ENCODE measurements at regions not wholly inside any gene's neighbourhood (a gene's known extent, or its start where the extent isn't known, plus 50 kb on each side); places are given as distances from the start of the nearest gene placed in this dataset.
A peak's percentile ranks its signal among the peaks of the same experiment; 100 is the strongest.

GRCh38 chr18:27713037-27713737 is 463.7 kb downstream of the CDH2 start:
- peaks cover 8% of the 10 kb centered on the region; the same call in 1 of the 2 replicates for H3K9me3 ChIP-seq (ENCODE audit: insufficient read depth, low read depth, low read length)
- peak overlapping the region; percentile 16 for H3K4me3 ChIP-seq (ENCODE audit: low read length)
- H3K27ac ChIP-seq (ENCODE audit: low read length), result peak overlapping the region; percentile 44
- H3K4me1 ChIP-seq (ENCODE audit: insufficient read depth, low read length), result peaks cover 51% of the 10 kb centered on the region
- peak overlapping the region; percentile 25; the same call in 1 of the 2 replicates for H3K9ac ChIP-seq (ENCODE audit: low read depth, low read length)
- 0 out of 2 replicates have a peak, but pooled peaks cover 3% of the 10 kb centered on the region for H3K36me3 ChIP-seq (ENCODE audit: insufficient read depth, low read depth, low read length)
- H3K27me3 ChIP-seq (ENCODE audit: insufficient read depth, low read length), result no peaks in the 10 kb centered on the region

DNA sequence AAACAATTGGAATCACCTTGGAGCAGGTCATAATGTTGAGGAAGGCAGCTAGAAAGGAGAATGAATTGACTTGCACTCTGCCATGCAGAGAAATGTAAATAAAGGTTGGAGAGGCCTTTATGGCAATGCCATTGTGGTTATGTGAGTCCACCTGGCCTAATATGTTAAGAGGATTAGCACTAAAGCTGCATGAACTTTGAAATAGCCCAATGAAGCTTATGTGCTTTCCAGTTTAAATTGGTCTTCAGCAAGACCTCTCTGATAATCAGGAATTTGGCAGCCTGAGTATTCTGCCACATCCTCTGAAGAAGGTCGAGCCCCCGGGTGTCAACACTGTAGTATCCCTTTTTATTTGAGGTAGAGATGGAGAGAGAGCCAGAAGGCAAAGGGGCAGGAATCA is 464.9 kb downstream of the CDH2 start:
- peaks cover 8% of the 10 kb centered on the region; the same call in 1 of the 2 replicates for H3K9me3 ChIP-seq (ENCODE audit: insufficient read depth, low read depth, low read length)
- H3K36me3 ChIP-seq (ENCODE audit: insufficient read depth, low read depth, low read length), result 0 out of 2 replicates have a peak, but pooled peaks cover 3% of the 10 kb centered on the region
- peaks cover 42% of the 10 kb centered on the region for H3K4me1 ChIP-seq (ENCODE audit: insufficient read depth, low read length)
- no peaks in the 10 kb centered on the region for H3K27me3 ChIP-seq (ENCODE audit: insufficient read depth, low read length)
- H3K9ac ChIP-seq (ENCODE audit: low read depth, low read length), result peak overlapping the region; percentile 50; the same call in 1 of the 2 replicates
- peak overlapping the region; percentile 23; the same call in 1 of the 2 replicates for H3K4me3 ChIP-seq (ENCODE audit: low read length)
- H3K27ac ChIP-seq (ENCODE audit: low read length), result peak overlapping the region; percentile 22

DNA sequence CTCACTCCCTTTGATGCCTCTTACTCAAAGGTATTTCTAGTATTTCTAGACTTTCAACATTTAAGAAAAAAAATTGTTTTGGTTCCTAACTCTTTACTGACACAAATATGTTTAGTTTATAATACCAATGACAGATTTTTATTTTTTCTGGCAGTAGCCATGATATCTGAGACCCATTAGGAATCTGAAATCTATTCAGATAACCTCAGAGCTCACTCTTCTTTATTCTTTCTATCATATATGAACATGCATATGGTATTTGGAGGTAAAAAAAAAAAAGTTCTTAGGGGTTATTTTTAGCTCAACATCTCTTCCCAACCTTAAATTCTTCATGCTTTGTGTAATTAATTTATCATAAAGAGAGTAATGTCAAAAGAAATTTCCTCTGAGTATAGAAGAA is 465.5 kb downstream of the CDH2 start:
- Histone ChIP-seq H3K9ac (ENCODE audit: low read depth, low read length) (peak overlapping the region; percentile 50; the same call in 1 of the 2 replicates), H3K9me3 (ENCODE audit: insufficient read depth, low read depth, low read length) (peaks cover 8% of the 10 kb centered on the region; the same call in 1 of the 2 replicates), H3K4me1 (ENCODE audit: insufficient read depth, low read length) (peaks cover 37% of the 10 kb centered on the region), H3K27ac (ENCODE audit: low read length) (no peak overlapping the region), H3K27me3 (ENCODE audit: insufficient read depth, low read length) (no peaks in the 10 kb centered on the region), H3K4me3 (ENCODE audit: low read length) (peak overlapping the region; percentile 23; the same call in 1 of the 2 replicates), H3K36me3 (ENCODE audit: insufficient read depth, low read depth, low read length) (0 out of 2 replicates have a peak, but pooled peaks cover 3% of the 10 kb centered on the region)

GRCh38 chr18:27709344-27709743 is 467.6 kb downstream of the CDH2 start:
- H3K27ac ChIP-seq (ENCODE audit: low read length), result no peak overlapping the region
- peaks cover 36% of the 10 kb centered on the region for H3K4me1 ChIP-seq (ENCODE audit: insufficient read depth, low read length)
- H3K27me3 ChIP-seq (ENCODE audit: insufficient read depth, low read length), result no peaks in the 10 kb centered on the region
- H3K36me3 ChIP-seq (ENCODE audit: insufficient read depth, low read depth, low read length), result no peaks in the 10 kb centered on the region
- H3K9ac ChIP-seq (ENCODE audit: low read depth, low read length), result no peak overlapping the region
- no peak overlapping the region for H3K4me3 ChIP-seq (ENCODE audit: low read length)
- peaks cover 8% of the 10 kb centered on the region; the same call in 1 of the 2 replicates for H3K9me3 ChIP-seq (ENCODE audit: insufficient read depth, low read depth, low read length)

DNA sequence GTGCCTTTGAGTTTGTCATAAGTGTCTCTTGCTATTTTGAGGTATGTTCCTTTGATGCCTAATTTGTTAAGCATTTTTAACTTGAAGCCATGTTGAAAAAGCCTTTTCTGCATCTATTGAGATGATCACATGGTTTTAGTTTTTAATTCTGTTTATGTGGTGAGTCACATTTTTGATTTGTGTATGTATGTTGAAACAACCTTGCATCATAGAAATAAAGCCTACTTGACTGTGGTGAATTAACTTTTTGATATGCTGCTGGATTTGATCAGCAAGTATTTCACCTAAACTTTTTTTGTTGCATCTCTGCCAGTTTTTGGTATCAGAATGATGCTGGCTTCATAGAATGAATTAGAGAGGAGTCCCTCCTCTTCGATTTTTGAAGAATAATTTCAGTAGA is 469.7 kb downstream of the CDH2 start:
- Histone ChIP-seq H3K4me3 (ENCODE audit: low read length) (no peak overlapping the region), H3K27me3 (ENCODE audit: insufficient read depth, low read length) (no peaks in the 10 kb centered on the region), H3K4me1 (ENCODE audit: insufficient read depth, low read length) (peaks cover 14% of the 10 kb centered on the region), H3K27ac (ENCODE audit: low read length) (no peak overlapping the region), H3K9ac (ENCODE audit: low read depth, low read length) (no peak overlapping the region), H3K9me3 (ENCODE audit: insufficient read depth, low read depth, low read length) (peaks cover 8% of the 10 kb centered on the region; the same call in 1 of the 2 replicates), H3K36me3 (ENCODE audit: insufficient read depth, low read depth, low read length) (no peaks in the 10 kb centered on the region)

GRCh38 chr18:27704736-27705361 is 472.1 kb downstream of the CDH2 start:
- peaks cover 6% of the 10 kb centered on the region; the same call in 1 of the 2 replicates for H3K4me1 ChIP-seq (ENCODE audit: insufficient read depth, low read length)
- no peak overlapping the region for H3K4me3 ChIP-seq (ENCODE audit: low read length)
- no peaks in the 10 kb centered on the region for H3K36me3 ChIP-seq (ENCODE audit: insufficient read depth, low read depth, low read length)
- H3K9me3 ChIP-seq (ENCODE audit: insufficient read depth, low read depth, low read length), result peaks cover 8% of the 10 kb centered on the region; the same call in 1 of the 2 replicates
- H3K27me3 ChIP-seq (ENCODE audit: insufficient read depth, low read length), result no peaks in the 10 kb centered on the region
- H3K27ac ChIP-seq (ENCODE audit: low read length), result no peak overlapping the region
- no peak overlapping the region for H3K9ac ChIP-seq (ENCODE audit: low read depth, low read length)

DNA sequence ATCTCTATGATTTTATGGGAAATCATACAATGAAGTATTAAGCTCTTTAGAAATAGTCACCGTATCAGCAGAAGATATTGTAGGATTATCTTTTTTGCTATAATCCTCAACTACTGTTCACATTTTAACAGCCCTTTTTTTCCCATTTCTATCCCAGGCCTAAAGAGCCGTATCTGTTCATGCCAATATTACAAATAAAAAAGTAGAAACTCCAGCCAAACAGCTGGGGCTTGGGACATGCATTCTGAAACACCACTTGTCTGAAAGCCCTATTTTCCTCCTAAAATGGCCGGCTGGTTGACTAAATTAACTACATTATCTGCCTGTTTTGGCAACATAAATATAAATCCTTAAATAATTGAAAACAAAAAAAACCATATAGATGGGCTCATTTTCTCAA is 477.8 kb downstream of the CDH2 start:
- Histone ChIP-seq H3K4me3 (ENCODE audit: low read length) (no peak overlapping the region), H3K27me3 (ENCODE audit: insufficient read depth, low read length) (no peaks in the 10 kb centered on the region), H3K4me1 (ENCODE audit: insufficient read depth, low read length) (no peaks in the 10 kb centered on the region), H3K27ac (ENCODE audit: low read length) (no peak overlapping the region), H3K9me3 (ENCODE audit: insufficient read depth, low read depth, low read length) (no peaks in the 10 kb centered on the region), H3K36me3 (ENCODE audit: insufficient read depth, low read depth, low read length) (no peaks in the 10 kb centered on the region), H3K9ac (ENCODE audit: low read depth, low read length) (no peak overlapping the region)

GRCh38 chr18:27696148-27696547 is 480.8 kb downstream of the CDH2 start:
- H3K4me3 ChIP-seq (ENCODE audit: low read length), result no peak overlapping the region

GRCh38 chr18:27695503-27695902 is 481.4 kb downstream of the CDH2 start:
- Histone ChIP-seq H3K9ac (ENCODE audit: low read depth, low read length) (no peak overlapping the region), H3K4me1 (ENCODE audit: insufficient read depth, low read length) (no peaks in the 10 kb centered on the region), H3K27me3 (ENCODE audit: insufficient read depth, low read length) (no peaks in the 10 kb centered on the region), H3K27ac (ENCODE audit: low read length) (no peak overlapping the region), H3K36me3 (ENCODE audit: insufficient read depth, low read depth, low read length) (no peaks in the 10 kb centered on the region), H3K9me3 (ENCODE audit: insufficient read depth, low read depth, low read length) (no peaks in the 10 kb centered on the region), H3K4me3 (ENCODE audit: low read length) (no peak overlapping the region)

More at GRCh38 chr18:27696148-27696547, 480.8 kb downstream of the CDH2 start:
- H3K9me3 ChIP-seq (ENCODE audit: insufficient read depth, low read depth, low read length), result no peaks in the 10 kb centered on the region
- no peak overlapping the region for H3K9ac ChIP-seq (ENCODE audit: low read depth, low read length)
- no peaks in the 10 kb centered on the region for H3K36me3 ChIP-seq (ENCODE audit: insufficient read depth, low read depth, low read length)
- no peak overlapping the region for H3K27ac ChIP-seq (ENCODE audit: low read length)
- H3K27me3 ChIP-seq (ENCODE audit: insufficient read depth, low read length), result no peaks in the 10 kb centered on the region
- no peaks in the 10 kb centered on the region for H3K4me1 ChIP-seq (ENCODE audit: insufficient read depth, low read length)

DNA sequence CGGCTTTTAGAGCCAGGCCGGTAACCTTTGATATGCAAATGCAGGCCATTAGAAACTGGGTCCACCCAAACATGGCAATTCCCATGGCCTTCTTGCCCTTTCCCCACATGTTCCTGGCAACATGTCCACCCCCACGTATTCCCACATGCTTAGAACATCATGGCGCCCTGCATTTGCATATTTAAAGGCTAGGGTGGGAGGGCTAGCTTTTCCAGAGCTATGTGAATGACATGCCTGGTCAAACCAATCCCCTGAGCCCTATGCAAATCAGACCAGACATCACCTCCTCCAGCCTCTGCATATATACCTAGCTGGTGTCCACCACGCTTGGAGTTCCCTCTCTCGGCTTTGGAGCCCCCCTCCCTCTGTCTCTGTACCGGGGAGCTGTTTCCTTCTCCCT is 481.9 kb downstream of the CDH2 start:
- Histone ChIP-seq H3K4me1 (ENCODE audit: insufficient read depth, low read length) (no peaks in the 10 kb centered on the region), H3K9ac (ENCODE audit: low read depth, low read length) (no peak overlapping the region), H3K9me3 (ENCODE audit: insufficient read depth, low read depth, low read length) (no peaks in the 10 kb centered on the region), H3K27ac (ENCODE audit: low read length) (no peak overlapping the region), H3K4me3 (ENCODE audit: low read length) (no peak overlapping the region), H3K36me3 (ENCODE audit: insufficient read depth, low read depth, low read length) (no peaks in the 10 kb centered on the region), H3K27me3 (ENCODE audit: insufficient read depth, low read length) (no peaks in the 10 kb centered on the region)

- Histone ChIP-seq H3K9me3 (ENCODE audit: insufficient read depth, low read depth, low read length) (peaks cover 13% of the 10 kb centered on the region; the same call in 1 of the 2 replicates), H3K27ac (ENCODE audit: low read length) (no peak overlapping the region), H3K4me3 (ENCODE audit: low read length) (no peak overlapping the region), H3K27me3 (ENCODE audit: insufficient read depth, low read length) (no peaks in the 10 kb centered on the region), H3K36me3 (ENCODE audit: insufficient read depth, low read depth, low read length) (no peaks in the 10 kb centered on the region), H3K9ac (ENCODE audit: low read depth, low read length) (no peak overlapping the region), H3K4me1 (ENCODE audit: insufficient read depth, low read length) (no peaks in the 10 kb centered on the region)
Observed at GRCh38 chr18:27688581-27688980, 488.3 kb downstream of the CDH2 start.

All from iPS-20b (cell line).